Bronchial epithelial cell (primary cell): ENCODE measurements at regions not wholly inside any gene's neighbourhood (a gene's known extent, or its start where the extent isn't known, plus 50 kb on each side); places are given as distances from the start of the nearest gene placed in this dataset.

Experiments
- DNase-seq: peaks from one replicate; pipeline ENCODE4 v3.0.0-alpha.2; 2010; ENCODE audit warnings: low read depth
- FAIRE-seq: peaks from 2 replicates; lab custom pipeline; 2011; peaks lifted over from hg19 to GRCh38; lab: Jason Lieb, UNC
- H3K27me3 ChIP-seq: 2 replicates; pipeline ENCODE4 v1.5.1; 2011; ENCODE audit warnings: low read length; ENCODE audit not compliant: control insufficient read depth, insufficient read depth
- H3K36me3 ChIP-seq: 2 replicates; pipeline ENCODE4 v1.5.1; 2011; ENCODE audit warnings: low read length; ENCODE audit not compliant: control insufficient read depth, insufficient read depth
- H3K4me3 ChIP-seq: 2 replicates; pipeline ENCODE4 v1.5.1; 2011; ENCODE audit warnings: mild to moderate bottlenecking, low read depth, low read length, control low read depth
- CTCF ChIP-seq: IDR thresholded peaks from 2 replicates; pipeline ENCODE4 v1.5.1; 2011; ENCODE audit warnings: mild to moderate bottlenecking, moderate library complexity, low read length, control low read depth, inconsistent platforms; ENCODE audit not compliant: insufficient read depth, severe bottlenecking

- no peak for TF ChIP-seq CTCF
- no peak for FAIRE-seq
Measured at GRCh38 chr10:28808693-28809092, 131.4 kb downstream of the BAMBI start.

GRCh38 chr10:28810057-28810870 is 132.9 kb downstream of the BAMBI start:
- H3K36me3 ChIP-seq, result no peaks in the 10 kb centered on the region
- no peak for FAIRE-seq
- no peak for DNase-seq
- H3K27me3 ChIP-seq, result no peaks in the 10 kb centered on the region
- no peak overlapping the region for H3K4me3 ChIP-seq
- no peak for TF ChIP-seq CTCF

More at GRCh38 chr10:28808693-28809092, 131.4 kb downstream of the BAMBI start:
- Histone ChIP-seq H3K4me3 (no peak overlapping the region), H3K27me3 (no peaks in the 10 kb centered on the region), H3K36me3 (no peaks in the 10 kb centered on the region)
- DNase-seq, result no peak

GRCh38 chr10:28811639-28812349 is 134.5 kb downstream of the BAMBI start:
- H3K36me3 ChIP-seq, result no peaks in the 10 kb centered on the region
- H3K4me3 ChIP-seq, result no peak overlapping the region
- H3K27me3 ChIP-seq, result no peaks in the 10 kb centered on the region
- no peak for FAIRE-seq
- no peak for DNase-seq
- no peak for TF ChIP-seq CTCF

GRCh38 chr10:28812384-28813372 is 135.4 kb downstream of the BAMBI start:
- no peak for TF ChIP-seq CTCF
- no peaks in the 10 kb centered on the region for H3K36me3 ChIP-seq
- H3K4me3 ChIP-seq, result no peak overlapping the region
- FAIRE-seq, result no peak
- no peaks in the 10 kb centered on the region for H3K27me3 ChIP-seq
- DNase-seq, result no peak

GRCh38 chr10:28815681-28816080 is 138.4 kb downstream of the BAMBI start:
- Histone ChIP-seq H3K36me3 (no peaks in the 10 kb centered on the region), H3K4me3 (no peak overlapping the region), H3K27me3 (no peaks in the 10 kb centered on the region)
- FAIRE-seq (no peak), DNase-seq (no peak)
- TF ChIP-seq CTCF, result no peak
